GM21576 (cell line): ENCODE measurements at regions not wholly inside any gene's neighbourhood (a gene's known extent, or its start where the extent isn't known, plus 50 kb on each side); places are given as distances from the start of the nearest gene placed in this dataset.
"Not testable (repeated sequence)": the region's sequence is repeated elsewhere in the genome, so short reads cannot be mapped to it uniquely, and the experiment has no call there.

ENCODE experiments used
- ATAC-seq: cut with Tn5 transposase; IDR thresholded peaks from one replicate; pipeline ENCODE4 v1.9.1; 2021; ENCODE audit warnings: mild to moderate bottlenecking, moderate library complexity; ENCODE audit not compliant: unreplicated experiment

DNA sequence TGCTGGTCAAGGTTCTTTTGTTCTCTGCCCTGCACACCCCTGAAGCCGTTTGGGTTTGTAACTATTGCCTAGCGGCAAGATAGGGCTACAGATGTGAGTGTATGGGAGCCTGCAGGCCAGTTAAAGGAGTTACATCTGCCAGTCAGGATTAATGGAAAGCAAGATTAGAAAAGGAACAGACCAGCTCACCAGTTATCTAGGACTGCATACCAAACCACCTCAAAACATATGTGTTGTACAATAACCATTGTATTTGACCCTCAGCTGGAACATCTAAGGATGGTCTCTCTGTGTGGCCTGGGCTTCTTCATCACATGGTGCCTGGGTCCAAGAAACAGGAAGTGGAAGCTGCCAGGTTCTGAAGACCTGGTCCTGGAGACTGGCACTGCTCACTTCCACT is 52.5 kb upstream of the FBXO28 start:
- ATAC-seq: no peak

DNA sequence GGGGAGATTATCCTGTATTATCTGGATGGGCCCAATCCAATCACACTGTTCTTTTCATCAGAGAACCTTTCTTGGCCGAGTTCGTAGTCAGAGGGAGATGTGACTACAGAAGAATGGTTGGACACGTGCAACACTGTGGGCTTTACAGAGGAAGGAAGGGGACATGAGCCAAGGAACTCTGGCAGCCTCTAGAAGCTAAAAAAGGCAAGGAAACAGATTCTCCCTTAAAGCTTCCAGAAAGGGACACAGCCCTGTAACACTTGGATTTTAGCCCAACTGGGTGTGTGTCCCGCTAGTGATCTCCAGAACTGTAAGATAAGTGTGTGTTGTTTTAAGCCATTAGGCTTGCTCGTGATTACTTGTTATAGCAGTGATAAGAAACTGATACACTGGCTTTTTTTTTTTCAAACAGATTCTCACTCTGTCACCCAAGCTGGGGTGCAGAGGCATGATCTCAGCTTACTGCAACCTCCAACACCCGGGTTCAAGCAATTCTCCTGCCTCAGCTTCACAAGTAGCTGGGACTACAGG is 53.9 kb upstream of the FBXO28 start:
- no peak for ATAC-seq

DNA sequence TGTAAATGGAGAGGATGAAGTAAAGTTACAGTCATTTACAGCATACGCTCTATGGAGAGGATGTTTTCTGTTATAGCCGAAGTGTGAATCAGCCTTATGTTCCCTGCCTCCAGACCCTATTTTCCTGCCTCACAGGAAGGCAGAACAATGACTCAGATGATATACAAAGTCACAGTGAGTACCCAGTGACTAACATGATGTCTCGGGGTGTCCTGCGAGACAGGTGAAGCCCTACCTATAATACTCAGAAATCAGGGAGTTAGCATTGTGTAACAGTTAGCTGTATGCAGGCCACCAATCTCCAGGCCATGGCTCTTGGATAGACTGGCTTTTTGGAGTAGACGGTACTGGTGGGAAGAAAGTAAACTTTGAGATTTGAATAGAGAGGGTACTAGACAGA is 55.6 kb upstream of the FBXO28 start:
- no peak for ATAC-seq

DNA sequence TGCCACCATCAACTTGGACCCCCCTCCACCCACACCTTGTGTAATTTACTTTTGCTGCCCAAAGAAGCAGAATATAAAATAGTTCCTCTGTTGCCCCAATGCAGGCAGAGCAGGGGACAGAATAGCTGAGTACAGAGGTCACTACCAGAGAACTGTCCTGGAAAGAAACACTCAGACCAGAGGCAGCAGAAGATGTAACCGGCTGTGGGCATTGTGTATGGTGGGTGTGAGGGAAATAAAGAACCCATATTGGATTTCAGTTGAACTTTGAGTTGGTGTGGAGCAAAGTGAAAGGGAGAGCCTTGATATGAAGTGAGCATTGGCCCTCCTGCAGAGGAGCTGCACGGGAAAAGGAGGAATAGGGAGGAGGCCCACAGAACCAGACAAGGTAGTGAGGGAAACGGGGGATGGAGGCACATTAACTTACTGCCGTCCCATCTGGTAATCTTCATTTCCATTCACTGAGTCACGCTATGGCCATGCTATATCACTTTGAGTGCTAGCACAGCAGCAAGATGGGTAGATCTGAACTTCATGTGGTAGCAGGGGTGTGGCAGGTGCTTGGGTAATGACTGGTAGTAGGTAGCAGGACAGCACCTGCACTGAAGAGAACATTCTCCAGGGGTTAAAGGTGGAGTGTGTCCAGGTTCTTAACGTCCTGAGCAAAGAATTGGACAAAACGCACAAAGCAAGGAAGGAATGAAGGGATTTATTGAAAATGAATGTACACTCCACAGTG is 56.3 kb upstream of the FBXO28 start:
- ATAC-seq: no peak

DNA sequence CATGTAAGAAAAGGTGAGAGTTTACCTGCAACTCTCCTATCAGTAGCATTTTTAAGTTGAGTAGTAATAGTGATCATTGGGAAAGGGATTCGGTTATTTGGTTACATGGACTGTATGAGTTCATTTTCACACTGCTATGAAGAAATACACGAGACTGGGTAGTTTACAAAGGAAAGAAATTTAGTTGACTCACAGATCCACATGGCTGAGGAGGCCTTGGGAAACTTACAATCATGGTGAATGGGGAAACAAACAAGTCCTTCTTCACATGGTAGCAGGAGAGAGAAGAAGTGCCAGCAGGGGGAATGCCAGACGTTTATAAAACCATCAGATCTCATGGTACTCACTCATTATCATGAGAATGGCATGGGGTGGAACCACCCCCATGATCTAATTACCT is 59.3 kb upstream of the FBXO28 start:
- ATAC-seq: no peak

DNA sequence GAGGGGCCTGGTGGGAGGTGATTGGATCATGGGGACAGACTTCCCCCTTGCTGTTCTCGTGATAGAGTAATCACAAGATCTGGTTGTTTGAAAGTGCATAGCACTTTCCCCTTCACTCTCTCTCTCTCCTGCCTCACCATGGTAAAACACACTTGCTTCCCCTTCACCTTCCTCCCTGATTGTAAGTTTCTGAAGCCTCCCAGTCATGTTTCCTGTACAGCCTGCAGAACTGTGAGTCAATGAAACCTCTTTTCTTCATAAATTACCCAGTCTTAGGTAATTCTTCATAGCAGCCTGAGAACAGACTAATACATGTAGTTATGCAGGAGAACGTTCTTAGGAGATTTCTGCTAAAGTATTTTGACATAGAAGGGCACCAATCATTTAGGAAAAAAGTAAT is 59.9 kb upstream of the FBXO28 start:
- no peak for ATAC-seq

DNA sequence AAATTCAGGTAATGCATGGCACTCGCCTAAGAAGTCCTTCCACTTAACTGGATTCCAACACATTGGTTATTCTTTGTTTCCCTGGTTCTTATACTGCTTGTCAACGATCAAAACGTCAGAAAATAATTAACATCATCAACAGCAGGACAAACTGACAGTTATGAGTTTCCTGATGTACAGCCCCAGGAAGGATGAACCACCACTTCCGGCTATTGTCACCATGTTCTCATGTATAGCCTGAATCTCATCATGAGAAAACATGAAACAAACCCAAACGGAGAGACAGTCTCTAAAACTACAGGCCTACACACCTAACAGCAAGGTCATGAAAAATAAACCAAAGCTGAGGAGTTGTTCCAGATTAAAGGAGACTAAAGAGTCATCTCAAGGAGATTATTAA is 60.5 kb upstream of the FBXO28 start:
- no peak for ATAC-seq

DNA sequence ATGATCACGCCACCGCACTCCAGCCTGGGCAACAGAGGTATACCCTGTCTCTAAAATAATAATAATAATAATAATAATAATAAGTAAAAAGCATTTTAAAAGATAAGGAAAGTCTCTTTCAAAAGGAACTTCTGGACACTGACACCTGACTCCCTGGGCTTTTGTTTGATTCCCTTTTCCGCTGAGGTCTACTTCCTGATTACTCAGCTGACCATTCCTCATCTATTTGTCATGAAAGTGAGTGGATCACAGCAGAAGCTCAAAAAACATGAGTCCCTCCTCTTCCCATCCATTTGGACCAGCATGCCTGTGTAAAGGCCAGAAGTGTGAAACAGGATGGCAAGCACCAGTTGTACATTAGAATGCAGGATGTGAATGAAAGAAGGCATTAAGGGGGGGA is 61.1 kb upstream of the FBXO28 start:
- no peak for ATAC-seq

DNA sequence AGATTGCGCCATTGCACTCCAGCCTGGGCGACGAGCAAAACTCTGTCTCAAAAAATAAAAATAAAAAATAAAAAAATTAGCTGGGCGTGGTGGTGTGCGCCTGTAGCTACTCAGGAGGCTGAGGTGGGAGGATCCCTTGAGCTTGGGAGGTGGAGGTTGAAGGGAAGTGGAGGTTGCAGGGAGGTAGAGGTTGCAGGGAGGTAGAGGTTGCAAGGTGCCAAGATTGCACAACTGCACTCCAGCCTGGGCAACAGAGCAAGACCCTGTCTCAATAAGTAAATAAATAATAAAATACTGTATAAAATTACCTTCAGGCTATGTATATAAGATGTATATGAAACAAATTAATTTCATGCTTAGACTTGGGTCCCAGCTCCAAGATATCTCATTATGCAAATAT is 62.1 kb upstream of the FBXO28 start:
- ATAC-seq: not testable (repeated sequence)

DNA sequence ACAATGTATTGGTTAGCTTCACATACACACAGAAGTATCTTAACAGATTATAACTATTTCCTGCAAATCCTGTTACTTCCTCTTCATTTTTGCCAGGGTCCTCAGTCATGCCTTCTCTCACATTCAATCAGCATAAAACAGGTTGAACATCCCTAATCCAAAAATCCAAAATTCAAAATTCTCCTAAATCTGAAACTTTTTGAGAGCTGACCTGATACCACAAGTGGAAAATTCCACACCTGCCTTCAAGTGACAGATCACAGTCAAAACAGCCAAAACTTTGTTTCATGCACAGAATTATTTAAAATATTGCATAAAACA is 62.9 kb upstream of the FBXO28 start:
- ATAC-seq: no peak

DNA sequence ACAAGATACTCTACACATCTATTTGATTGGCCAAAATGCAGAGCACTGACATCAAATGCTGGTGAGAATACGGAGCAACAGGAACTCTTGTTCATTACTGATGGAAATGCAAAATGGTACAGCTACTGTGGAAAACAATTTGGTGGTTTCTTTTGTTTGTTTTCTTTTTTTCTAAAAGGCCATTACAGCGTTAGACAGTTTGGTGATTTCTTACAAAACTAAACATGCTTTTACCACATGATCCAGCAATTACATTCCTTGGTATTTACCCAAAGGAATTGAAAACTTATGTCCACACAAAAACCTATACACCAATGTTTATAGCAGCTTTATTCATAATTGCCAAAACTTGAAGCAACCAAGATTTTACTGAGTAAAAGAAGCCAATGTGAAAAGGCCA is 66.4 kb upstream of the FBXO28 start:
- ATAC-seq: no peak

DNA sequence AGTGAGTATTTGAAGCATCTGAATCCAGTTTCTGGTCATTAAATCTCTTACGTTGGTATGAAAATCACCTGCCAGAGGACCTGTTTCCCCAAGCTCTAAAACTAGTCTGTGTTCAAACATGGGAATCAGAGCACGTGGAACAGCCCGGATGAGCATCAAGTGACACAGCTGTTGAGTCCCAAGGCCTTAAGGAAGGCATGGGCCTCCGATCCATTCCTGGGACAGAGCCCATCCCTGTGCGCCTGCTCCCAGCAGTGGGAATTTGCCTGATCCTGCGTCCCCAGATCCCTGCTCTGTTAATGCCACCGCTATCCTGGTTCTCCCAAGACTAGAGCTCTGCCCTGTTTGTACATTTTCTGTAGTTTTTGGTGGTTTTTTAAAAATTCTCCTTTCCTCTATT is 68.4 kb upstream of the FBXO28 start:
- no peak for ATAC-seq

DNA sequence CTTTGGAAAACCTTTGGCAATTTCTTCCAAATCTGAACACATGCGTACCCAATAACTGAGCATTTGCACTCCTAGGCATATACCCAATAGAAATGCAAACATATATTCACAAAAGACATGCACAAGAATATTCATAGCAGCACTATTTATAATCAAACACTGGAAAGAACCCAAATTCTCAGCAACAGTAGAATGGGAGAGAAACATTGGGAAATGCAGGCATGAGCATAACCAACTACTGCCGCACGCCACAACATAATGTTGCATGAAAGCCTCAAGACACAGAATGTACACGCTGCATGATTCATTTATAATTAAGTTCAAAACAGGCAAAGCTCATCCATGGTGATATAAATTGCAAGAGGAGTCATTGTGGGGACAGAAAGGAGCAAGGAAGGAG is 69.5 kb upstream of the FBXO28 start:
- ATAC-seq: no peak

DNA sequence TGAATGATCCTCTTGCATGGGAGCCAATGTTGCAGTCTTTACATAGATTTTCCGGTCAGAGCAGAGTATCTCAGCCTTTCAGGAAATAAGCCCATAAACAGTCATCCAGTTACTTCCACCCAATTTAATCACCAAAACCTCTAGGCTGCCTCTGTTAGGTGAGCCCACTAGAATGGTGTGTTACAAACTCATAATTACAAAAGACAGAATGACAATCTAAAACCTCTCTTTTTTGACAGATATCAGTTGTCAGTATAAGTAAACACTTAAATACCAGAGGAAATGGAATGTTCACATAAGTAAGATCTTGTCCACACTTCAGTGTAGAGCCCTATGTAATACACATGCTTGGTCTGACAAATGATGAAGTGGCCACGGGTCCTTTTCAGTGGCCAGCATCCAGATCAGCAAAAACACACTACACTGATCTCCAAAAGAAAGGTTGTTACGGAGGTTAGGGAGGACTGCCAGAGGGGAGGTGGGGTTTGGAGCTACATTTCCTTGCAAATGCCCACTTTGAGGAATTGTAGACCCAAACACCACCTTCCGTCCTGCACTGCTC is 71.3 kb upstream of the FBXO28 start:
- no peak for ATAC-seq

DNA sequence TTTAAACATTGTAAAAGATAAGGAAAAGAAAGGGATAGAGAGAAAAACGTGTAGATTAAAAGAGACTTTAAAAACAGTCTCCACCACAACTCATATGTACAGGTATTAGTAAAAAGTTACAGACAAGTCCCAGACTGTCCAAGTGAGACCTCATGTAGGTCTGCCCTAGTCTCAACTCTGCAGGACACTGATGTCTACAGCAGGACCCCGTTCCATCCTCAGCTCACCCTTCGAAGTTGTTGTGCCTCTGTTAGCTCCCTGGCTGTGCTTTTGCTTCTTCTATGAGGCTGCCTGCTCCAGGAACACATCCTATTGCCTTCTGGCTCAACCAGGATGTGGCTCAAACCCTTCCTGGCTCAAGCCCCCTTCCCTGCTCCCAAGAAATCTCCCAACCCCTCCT is 72.9 kb upstream of the FBXO28 start:
- ATAC-seq: no peak

DNA sequence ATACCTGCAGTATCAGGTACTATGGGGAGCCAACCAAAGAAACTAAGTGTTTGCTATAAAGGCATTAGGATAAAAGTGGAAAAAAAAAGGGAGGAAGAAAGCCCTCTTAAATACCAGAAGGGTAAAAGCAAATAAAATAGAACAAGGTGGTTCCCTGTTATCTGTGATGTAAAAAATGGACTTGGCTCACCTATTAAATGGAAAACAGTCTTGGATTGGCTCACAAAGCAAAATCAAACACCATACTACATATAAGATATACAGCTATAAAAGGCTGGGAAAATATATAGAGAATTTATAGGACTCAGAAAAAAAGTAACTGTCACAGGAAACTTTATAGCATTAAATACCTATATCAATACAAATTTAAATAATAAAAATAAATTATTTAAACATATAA is 73.5 kb upstream of the FBXO28 start:
- ATAC-seq: not testable (repeated sequence)

DNA sequence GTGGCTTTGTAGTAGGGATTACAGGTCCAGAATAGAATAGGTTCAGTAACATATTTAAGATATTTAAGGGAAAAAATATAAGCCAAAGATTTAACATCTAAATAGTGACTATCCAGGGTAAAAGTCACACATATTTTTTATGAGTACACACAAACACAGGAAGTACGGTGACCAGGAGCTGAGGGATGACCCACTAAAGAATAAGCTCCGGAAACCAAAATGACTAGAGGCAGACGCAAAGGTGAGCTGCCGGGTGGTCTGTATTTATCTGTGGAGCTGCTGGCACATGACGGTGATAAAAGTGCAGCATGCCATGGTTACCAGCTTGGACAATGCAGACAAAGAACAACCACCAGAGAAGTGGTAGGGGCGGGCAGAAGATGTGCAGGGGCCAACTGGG is 73.9 kb upstream of the FBXO28 start:
- not testable (repeated sequence) for ATAC-seq

DNA sequence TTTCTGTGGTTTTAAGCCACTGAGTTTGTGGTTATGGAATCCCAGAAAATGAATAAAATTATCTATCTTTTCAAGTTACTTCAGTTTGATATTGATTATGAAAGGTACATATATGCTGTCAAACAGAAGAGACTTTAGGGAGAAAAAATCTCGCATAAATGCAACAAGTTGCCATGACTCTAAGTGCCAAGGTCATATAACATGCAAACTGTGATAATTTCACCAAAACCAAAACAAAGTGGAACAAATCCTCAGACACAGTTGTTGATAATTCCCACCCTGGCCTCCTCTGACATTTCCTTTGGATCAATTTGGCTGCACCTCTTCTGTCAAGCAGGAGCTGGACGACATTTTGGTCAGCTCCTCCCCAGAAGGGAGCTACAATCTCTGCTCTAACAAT is 75.1 kb upstream of the FBXO28 start:
- not testable (repeated sequence) for ATAC-seq

DNA sequence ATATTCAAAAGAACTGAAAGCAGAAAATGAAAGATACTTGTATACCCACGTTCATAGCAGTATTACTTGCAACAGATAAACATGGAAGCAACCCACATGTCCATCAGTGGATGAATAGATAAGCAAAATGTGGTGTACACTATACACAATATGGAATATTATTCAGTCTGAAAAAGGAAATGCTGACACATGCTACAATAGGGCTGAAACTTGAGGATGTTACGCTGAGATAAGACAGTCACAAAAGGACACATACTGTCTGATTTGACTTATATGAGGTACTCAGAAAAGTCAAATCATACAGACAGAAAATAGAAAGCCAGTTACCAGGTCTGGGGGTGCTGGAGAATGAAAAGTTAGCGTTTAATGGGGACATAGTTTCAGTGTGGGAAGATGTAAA is 76.5 kb upstream of the FBXO28 start:
- not testable (repeated sequence) for ATAC-seq

DNA sequence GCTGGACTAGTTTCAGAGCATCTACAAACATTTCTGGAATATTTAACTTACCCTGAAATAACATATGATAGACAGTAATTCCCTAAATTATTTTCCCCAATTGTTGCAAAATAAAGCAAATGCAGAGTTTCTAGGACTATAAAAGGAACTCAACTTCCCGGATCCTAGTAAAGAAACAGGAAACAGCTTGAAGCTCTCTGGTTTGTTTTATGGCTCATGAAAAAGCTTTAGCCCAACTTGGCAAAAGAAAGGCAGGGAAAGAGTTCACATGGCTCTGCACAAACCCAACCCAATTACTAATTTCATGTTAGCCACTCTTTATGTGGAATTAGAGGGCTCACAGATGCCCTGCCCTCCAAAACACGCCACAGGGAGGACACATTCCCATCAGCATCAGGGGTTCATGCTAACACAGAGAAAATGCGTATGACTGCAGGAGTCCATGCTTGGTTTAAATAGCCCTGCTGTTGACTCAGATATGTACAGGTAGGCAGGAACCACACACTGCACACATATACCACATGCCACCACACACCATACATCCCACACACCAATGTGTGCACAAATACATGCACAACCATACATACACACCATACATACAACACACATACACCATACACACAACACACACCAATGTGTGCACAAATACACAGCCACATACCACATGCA is 81.2 kb upstream of the FBXO28 start:
- ATAC-seq: not testable (repeated sequence)

DNA sequence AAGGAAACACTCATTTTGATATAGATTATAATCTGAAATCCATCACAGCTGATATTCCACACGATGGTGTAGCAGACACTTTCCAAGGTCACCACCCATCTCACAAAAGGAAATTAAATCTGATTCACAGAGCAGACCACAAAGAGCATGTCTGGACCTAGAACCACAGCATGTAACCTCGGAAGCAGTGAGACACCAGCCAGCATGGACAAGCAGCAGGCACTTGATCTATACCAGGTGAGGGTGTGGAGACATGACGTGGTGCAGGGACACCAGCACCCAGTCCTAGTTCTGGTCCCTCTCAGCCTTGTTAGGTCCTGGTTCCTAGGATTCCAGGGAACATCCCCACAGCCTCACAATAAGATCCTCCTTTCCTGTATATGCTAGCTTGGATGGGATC is 81.9 kb upstream of the FBXO28 start:
- not testable (repeated sequence) for ATAC-seq

DNA sequence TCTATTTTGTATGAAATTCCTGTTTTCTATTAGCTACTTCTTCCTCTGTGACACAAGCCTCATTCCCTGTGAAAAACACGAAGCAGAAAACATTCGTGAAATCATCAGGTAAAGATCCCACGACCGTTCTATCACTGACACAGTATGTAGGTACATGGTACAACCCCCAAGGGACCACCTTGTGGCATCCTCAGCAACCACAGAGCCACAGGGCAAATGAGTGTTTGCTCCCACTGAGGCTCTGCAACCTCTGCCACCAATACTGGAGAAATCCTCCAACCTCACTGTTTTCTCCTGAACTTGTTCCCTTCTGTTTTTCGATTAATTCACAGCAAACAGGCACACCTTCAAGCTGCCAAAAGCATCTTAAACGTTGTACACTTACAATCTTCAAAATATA is 83.7 kb upstream of the FBXO28 start:
- ATAC-seq: not testable (repeated sequence)
